ENCODE measurements at regions not wholly inside any gene's neighbourhood (a gene's known extent, or its start where the extent isn't known, plus 50 kb on each side); places are given as distances from the start of the nearest gene placed in this dataset.

DNA sequence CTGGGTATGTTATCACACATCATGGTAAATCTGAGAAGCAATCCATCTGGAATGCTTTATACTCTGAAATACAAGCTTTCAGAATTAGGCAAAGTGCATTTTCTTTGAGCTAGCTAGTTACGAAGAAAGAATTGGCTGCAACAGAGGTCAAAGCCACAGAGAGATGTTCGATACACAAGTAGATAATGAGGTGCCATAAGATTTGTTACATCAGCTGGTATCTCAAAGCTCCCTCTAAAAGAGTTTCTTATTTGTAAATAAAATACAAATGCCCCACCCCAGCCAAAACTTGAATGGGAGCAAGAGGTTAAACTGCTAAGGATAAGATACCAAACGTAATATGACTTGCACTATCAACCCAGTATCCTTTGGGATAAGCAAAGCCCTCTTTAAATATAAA lies 84.0 kb upstream of the SLCO3A1 start:
- H3K36me3 ChIP-seq (ENCODE audit: control insufficient read depth in 1 of 2, insufficient read depth in 2 of 2, low read length in 2 of 2) = no peaks in the 10 kb centered on the region
- H3K27ac ChIP-seq (ENCODE audit: low read depth, low read length) = no peak overlapping the region
- no peaks in the 10 kb centered on the region for H3K27me3 ChIP-seq (ENCODE audit: control insufficient read depth in 1 of 2, insufficient read depth in 2 of 2, low read length in 2 of 2)
- no peaks in the 10 kb centered on the region for H3K9me3 ChIP-seq (ENCODE audit: control insufficient read depth in 1 of 2, low read length in 2 of 2)
- H3K4me3 ChIP-seq (ENCODE audit: low read depth in 1 of 2, low read length in 2 of 2) = no peak overlapping the region
- H3K9ac ChIP-seq (ENCODE audit: low read depth in 1 of 2, low read length in 2 of 2) = no peak overlapping the region
- H3K4me1 ChIP-seq (ENCODE audit: control insufficient read depth in 1 of 2, insufficient read depth in 2 of 2, low read length in 2 of 2) = no peaks in the 10 kb centered on the region

DNA sequence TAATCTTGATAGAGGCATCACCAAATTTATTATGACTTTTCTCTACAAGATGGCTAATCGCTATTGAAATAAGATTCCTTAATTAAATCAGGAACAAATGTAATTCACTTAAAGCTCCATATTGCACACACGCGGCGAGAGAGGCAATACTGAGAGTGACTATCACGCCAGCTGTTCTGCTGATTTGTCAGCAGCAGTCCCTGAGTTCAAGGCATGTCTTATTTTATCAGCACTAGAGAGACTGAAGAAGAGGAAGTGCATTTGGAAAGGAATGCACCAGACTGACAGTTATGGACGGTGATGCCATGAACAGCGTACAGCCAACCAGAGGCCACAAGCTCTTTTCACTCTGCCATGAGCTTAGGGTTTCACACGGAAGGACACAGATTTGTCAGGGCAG lies 83.6 kb upstream of the SLCO3A1 start:
- H3K9me3 ChIP-seq (ENCODE audit: control insufficient read depth in 1 of 2, low read length in 2 of 2) = no peaks in the 10 kb centered on the region
- no peak overlapping the region for H3K9ac ChIP-seq (ENCODE audit: low read depth in 1 of 2, low read length in 2 of 2)
- H3K27me3 ChIP-seq (ENCODE audit: control insufficient read depth in 1 of 2, insufficient read depth in 2 of 2, low read length in 2 of 2) = no peaks in the 10 kb centered on the region
- H3K4me3 ChIP-seq (ENCODE audit: low read depth in 1 of 2, low read length in 2 of 2) = no peak overlapping the region
- H3K4me1 ChIP-seq (ENCODE audit: control insufficient read depth in 1 of 2, insufficient read depth in 2 of 2, low read length in 2 of 2) = no peaks in the 10 kb centered on the region
- H3K27ac ChIP-seq (ENCODE audit: low read depth, low read length) = no peak overlapping the region
- no peaks in the 10 kb centered on the region for H3K36me3 ChIP-seq (ENCODE audit: control insufficient read depth in 1 of 2, insufficient read depth in 2 of 2, low read length in 2 of 2)

DNA sequence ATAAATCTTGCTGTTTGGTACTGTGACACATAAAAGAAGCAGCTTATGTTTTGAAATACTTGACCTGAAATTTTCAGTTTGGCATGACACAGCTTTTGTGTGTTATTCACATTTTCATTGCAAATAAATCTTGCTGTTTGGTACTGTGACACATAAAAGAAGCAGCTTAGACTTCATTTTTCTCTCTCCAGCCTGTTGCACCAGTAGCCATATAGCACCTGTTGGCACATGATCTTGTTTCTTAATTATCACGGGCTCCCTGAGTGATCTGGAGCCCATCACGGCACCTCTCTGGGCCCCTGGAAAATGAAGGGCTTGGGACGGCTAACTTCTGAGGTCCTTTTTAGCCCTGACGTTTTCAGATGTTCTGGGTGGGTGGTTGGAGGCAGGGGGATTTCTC lies 77.4 kb upstream of the SLCO3A1 start:
- Histone ChIP-seq H3K27ac (ENCODE audit: low read depth, low read length) (no peak overlapping the region), H3K9me3 (ENCODE audit: control insufficient read depth in 1 of 2, low read length in 2 of 2) (no peaks in the 10 kb centered on the region)

DNA sequence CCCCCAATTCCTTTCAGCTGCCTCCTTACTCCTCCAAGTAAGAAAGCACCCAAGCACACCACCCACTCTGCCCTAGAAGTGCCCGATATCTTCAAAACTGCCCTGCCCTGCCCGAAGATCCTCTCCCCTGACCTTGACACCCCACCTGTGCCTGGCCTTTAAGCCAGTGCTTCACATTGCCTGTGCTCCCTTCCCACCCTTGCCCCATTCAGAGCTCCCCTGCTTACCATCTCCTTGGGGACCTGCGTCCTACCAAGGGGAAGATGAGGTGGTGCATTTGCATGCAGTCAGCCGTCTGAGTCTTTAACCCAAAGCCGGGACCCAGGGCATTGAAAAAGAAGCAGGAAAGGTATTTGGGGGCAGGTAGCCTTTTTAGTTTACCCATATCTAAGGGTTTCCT lies 73.5 kb upstream of the SLCO3A1 start:
- Histone ChIP-seq H3K9me3 (ENCODE audit: control insufficient read depth in 1 of 2, low read length in 2 of 2) (no peaks in the 10 kb centered on the region), H3K36me3 (ENCODE audit: control insufficient read depth in 1 of 2, insufficient read depth in 2 of 2, low read length in 2 of 2) (no peaks in the 10 kb centered on the region), H3K27ac (ENCODE audit: low read depth, low read length) (no peak overlapping the region), H3K27me3 (ENCODE audit: control insufficient read depth in 1 of 2, insufficient read depth in 2 of 2, low read length in 2 of 2) (peaks cover 0 to 6% of the 10 kb centered on the region in 2 donors), H3K9ac (ENCODE audit: low read depth in 1 of 2, low read length in 2 of 2) (no peak overlapping the region), H3K4me3 (ENCODE audit: low read depth in 1 of 2, low read length in 2 of 2) (no peak overlapping the region), H3K4me1 (ENCODE audit: control insufficient read depth in 1 of 2, insufficient read depth in 2 of 2, low read length in 2 of 2) (no peaks in the 10 kb centered on the region)

More for the DNA sequence above, 77.4 kb upstream of the SLCO3A1 start:
- peaks cover 0 to 6% of the 10 kb centered on the region in 2 donors for H3K27me3 ChIP-seq (ENCODE audit: control insufficient read depth in 1 of 2, insufficient read depth in 2 of 2, low read length in 2 of 2)
- no peaks in the 10 kb centered on the region for H3K36me3 ChIP-seq (ENCODE audit: control insufficient read depth in 1 of 2, insufficient read depth in 2 of 2, low read length in 2 of 2)
- H3K4me1 ChIP-seq (ENCODE audit: control insufficient read depth in 1 of 2, insufficient read depth in 2 of 2, low read length in 2 of 2) = no peaks in the 10 kb centered on the region
- H3K4me3 ChIP-seq (ENCODE audit: low read depth in 1 of 2, low read length in 2 of 2) = no peak overlapping the region
- H3K9ac ChIP-seq (ENCODE audit: low read depth in 1 of 2, low read length in 2 of 2) = no peak overlapping the region

DNA sequence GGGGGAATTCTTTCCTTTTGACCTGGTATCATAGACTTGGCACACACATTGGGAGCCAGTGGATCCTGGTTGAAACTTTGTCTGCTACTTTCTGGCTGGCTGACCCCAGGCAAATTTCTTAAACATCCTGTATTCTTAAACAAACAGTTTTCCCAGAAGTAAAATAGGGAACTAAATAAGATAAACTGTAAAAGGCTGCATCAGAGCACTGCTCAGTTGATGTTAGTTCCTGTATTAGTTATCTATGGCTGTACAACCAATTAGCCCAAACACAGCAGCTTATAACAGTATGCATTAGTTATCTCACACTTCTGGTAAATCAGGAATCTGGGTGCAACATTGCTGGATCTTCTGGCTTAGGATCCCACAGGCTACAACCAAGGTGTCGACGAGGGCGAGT lies 73.1 kb upstream of the SLCO3A1 start:
- Histone ChIP-seq H3K4me3 (ENCODE audit: low read depth in 1 of 2, low read length in 2 of 2) (no peak overlapping the region), H3K27me3 (ENCODE audit: control insufficient read depth in 1 of 2, insufficient read depth in 2 of 2, low read length in 2 of 2) (peaks cover 0 to 6% of the 10 kb centered on the region in 2 donors), H3K9ac (ENCODE audit: low read depth in 1 of 2, low read length in 2 of 2) (no peak overlapping the region), H3K4me1 (ENCODE audit: control insufficient read depth in 1 of 2, insufficient read depth in 2 of 2, low read length in 2 of 2) (no peaks in the 10 kb centered on the region), H3K9me3 (ENCODE audit: control insufficient read depth in 1 of 2, low read length in 2 of 2) (no peaks in the 10 kb centered on the region), H3K36me3 (ENCODE audit: control insufficient read depth in 1 of 2, insufficient read depth in 2 of 2, low read length in 2 of 2) (no peaks in the 10 kb centered on the region), H3K27ac (ENCODE audit: low read depth, low read length) (no peak overlapping the region)

DNA sequence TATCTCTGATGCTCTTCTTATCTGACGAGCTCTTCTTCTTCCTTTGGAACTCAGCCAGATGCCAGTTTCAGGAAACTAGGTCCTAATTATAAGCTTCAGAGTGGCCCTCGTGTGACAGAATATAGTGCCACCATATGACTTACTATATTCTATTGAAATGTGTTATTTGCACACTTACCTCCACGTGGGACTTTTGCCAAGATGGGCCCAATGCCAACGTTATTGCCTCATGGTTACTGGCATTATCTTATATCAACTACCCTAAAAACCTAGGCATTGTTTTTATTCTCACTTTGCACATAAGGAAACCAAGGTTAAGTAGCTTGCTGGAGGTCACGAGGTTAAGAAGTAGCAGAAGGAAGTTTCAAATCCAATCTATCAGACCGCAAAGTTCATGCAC lies 71.3 kb upstream of the SLCO3A1 start:
- no peak overlapping the region for H3K4me3 ChIP-seq (ENCODE audit: low read depth in 1 of 2, low read length in 2 of 2)
- H3K27ac ChIP-seq (ENCODE audit: low read depth, low read length) = no peak overlapping the region
- no peaks in the 10 kb centered on the region for H3K9me3 ChIP-seq (ENCODE audit: control insufficient read depth in 1 of 2, low read length in 2 of 2)
- H3K36me3 ChIP-seq (ENCODE audit: control insufficient read depth in 1 of 2, insufficient read depth in 2 of 2, low read length in 2 of 2) = no peaks in the 10 kb centered on the region
- H3K27me3 ChIP-seq (ENCODE audit: control insufficient read depth in 1 of 2, insufficient read depth in 2 of 2, low read length in 2 of 2) = peaks cover 0 to 6% of the 10 kb centered on the region in 2 donors
- H3K9ac ChIP-seq (ENCODE audit: low read depth in 1 of 2, low read length in 2 of 2) = no peak overlapping the region
- no peaks in the 10 kb centered on the region for H3K4me1 ChIP-seq (ENCODE audit: control insufficient read depth in 1 of 2, insufficient read depth in 2 of 2, low read length in 2 of 2)

DNA sequence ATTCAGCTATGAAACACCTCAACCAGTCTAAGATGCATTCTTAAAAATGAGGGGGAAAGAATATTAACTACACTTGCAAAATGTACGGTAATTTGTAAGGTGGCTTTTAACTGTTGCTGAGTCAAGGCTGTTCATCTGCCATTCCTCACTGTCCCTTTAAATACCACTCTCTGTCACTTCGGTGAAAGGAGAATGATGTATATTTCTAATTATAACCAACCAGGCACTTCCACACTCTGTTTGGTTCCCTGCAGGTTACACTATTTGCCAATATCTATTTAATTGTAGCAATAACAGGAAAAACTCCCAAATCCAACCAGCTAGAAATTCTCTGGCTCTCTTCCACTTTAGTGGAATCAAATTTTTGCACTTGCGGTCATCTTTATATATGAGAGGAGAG lies 70.5 kb upstream of the SLCO3A1 start:
- Histone ChIP-seq H3K4me3 (ENCODE audit: low read depth in 1 of 2, low read length in 2 of 2) (no peak overlapping the region), H3K27ac (ENCODE audit: low read depth, low read length) (no peak overlapping the region), H3K4me1 (ENCODE audit: control insufficient read depth in 1 of 2, insufficient read depth in 2 of 2, low read length in 2 of 2) (no peaks in the 10 kb centered on the region)

DNA sequence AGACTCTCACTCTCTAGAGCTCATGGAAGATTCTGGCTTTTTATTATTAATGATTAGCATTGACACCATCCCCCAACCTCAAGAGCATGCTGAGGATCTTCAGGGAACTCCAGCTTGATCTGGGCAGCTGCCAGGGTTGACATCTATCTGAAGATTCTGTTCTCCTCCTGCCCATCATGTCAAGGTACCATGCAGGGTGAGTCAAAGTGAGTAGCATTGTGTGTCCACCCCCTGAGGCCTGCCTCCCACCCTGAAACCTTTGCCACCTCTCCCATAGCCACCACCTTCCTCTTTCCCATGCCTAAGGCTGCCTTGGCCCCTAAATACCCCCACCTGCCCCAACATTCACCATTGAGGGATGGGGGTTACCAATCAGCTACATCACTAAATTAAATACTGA lies 70.1 kb upstream of the SLCO3A1 start:
- H3K9me3 ChIP-seq (ENCODE audit: control insufficient read depth in 1 of 2, low read length in 2 of 2) = no peaks in the 10 kb centered on the region
- no peaks in the 10 kb centered on the region for H3K36me3 ChIP-seq (ENCODE audit: control insufficient read depth in 1 of 2, insufficient read depth in 2 of 2, low read length in 2 of 2)
- no peak overlapping the region for H3K9ac ChIP-seq (ENCODE audit: low read depth in 1 of 2, low read length in 2 of 2)
- H3K4me3 ChIP-seq (ENCODE audit: low read depth in 1 of 2, low read length in 2 of 2) = no peak overlapping the region
- peaks cover 0 to 6% of the 10 kb centered on the region in 2 donors for H3K27me3 ChIP-seq (ENCODE audit: control insufficient read depth in 1 of 2, insufficient read depth in 2 of 2, low read length in 2 of 2)
- no peaks in the 10 kb centered on the region for H3K4me1 ChIP-seq (ENCODE audit: control insufficient read depth in 1 of 2, insufficient read depth in 2 of 2, low read length in 2 of 2)
- no peak overlapping the region for H3K27ac ChIP-seq (ENCODE audit: low read depth, low read length)

More for the DNA sequence above, 70.5 kb upstream of the SLCO3A1 start:
- Histone ChIP-seq H3K9me3 (ENCODE audit: control insufficient read depth in 1 of 2, low read length in 2 of 2) (no peaks in the 10 kb centered on the region), H3K27me3 (ENCODE audit: control insufficient read depth in 1 of 2, insufficient read depth in 2 of 2, low read length in 2 of 2) (peaks cover 0 to 6% of the 10 kb centered on the region in 2 donors), H3K9ac (ENCODE audit: low read depth in 1 of 2, low read length in 2 of 2) (no peak overlapping the region), H3K36me3 (ENCODE audit: control insufficient read depth in 1 of 2, insufficient read depth in 2 of 2, low read length in 2 of 2) (no peaks in the 10 kb centered on the region)

DNA sequence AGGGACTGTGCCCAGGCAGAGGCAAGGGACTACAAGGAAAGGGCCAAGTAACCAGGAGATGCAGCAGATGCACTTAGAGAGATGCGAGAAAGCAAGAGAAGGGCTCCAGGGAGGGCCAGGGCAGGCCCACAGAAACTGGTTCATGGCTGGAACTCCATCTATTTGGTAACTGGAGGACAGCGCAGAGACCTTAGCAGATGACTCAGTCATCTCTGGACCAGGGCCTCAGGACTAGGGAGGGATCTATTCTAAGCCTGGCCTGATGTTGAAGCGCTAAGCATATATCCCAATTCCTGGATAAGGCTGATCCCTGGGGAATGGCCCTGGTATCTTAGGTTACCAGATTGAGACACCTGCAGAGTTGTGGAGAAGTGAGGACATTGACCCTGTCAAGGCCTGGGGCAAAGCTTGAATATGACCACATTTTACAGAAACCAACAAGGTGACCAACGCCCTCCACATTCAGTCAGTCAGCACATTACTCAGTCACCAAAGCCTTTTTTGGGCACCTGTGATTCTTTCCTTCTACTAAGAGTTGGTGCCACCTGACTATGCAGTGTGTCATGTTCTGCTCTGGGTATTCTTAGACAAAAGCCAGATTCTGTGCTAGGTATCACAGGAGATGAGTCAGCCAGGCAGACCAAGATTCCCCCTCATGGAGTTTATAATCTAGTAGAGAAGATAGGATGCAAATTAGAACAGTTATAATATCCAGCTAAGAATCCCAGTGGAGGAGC lies 68.4 kb upstream of the SLCO3A1 start:
- Histone ChIP-seq H3K27ac (ENCODE audit: low read depth, low read length) (no peak overlapping the region), H3K4me1 (ENCODE audit: control insufficient read depth in 1 of 2, insufficient read depth in 2 of 2, low read length in 2 of 2) (no peaks in the 10 kb centered on the region), H3K36me3 (ENCODE audit: control insufficient read depth in 1 of 2, insufficient read depth in 2 of 2, low read length in 2 of 2) (no peaks in the 10 kb centered on the region), H3K9me3 (ENCODE audit: control insufficient read depth in 1 of 2, low read length in 2 of 2) (no peaks in the 10 kb centered on the region), H3K4me3 (ENCODE audit: low read depth in 1 of 2, low read length in 2 of 2) (no peak overlapping the region), H3K9ac (ENCODE audit: low read depth in 1 of 2, low read length in 2 of 2) (no peak overlapping the region), H3K27me3 (ENCODE audit: control insufficient read depth in 1 of 2, insufficient read depth in 2 of 2, low read length in 2 of 2) (peaks cover 0 to under 1% of the 10 kb centered on the region in 2 donors)

DNA sequence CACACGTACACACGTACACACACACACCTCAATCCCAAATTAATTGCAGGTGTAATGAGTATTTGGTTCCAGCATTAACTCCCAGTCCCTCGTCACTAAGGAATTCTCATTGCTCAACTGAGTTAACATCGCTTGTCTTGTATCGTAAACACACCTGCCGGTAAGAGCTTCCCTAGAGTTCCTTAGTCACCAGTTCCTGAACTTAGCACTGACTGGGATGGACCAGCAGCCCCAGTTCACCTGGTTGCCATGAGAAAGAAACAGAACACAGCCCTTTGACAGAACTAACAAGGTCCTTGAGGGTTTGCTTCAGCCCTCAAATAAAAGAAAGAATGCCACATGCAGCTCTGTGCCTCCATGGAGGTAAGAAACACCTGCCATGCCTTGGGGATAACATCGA lies 66.3 kb upstream of the SLCO3A1 start:
- Histone ChIP-seq H3K36me3 (ENCODE audit: control insufficient read depth in 1 of 2, insufficient read depth in 2 of 2, low read length in 2 of 2) (no peaks in the 10 kb centered on the region), H3K27ac (ENCODE audit: low read depth, low read length) (no peak overlapping the region), H3K9me3 (ENCODE audit: control insufficient read depth in 1 of 2, low read length in 2 of 2) (no peaks in the 10 kb centered on the region), H3K4me3 (ENCODE audit: low read depth in 1 of 2, low read length in 2 of 2) (no peak overlapping the region), H3K9ac (ENCODE audit: low read depth in 1 of 2, low read length in 2 of 2) (no peak overlapping the region), H3K4me1 (ENCODE audit: control insufficient read depth in 1 of 2, insufficient read depth in 2 of 2, low read length in 2 of 2) (no peaks in the 10 kb centered on the region), H3K27me3 (ENCODE audit: control insufficient read depth in 1 of 2, insufficient read depth in 2 of 2, low read length in 2 of 2) (no peaks in the 10 kb centered on the region)

All from duodenal mucosa (tissue), 2 donors.